Uterus (tissue), 3 donors: ENCODE measurements at regions not wholly inside any gene's neighbourhood (a gene's known extent, or its start where the extent isn't known, plus 50 kb on each side); places are given as distances from the start of the nearest gene placed in this dataset.

Experiments
- DNase-seq, 2 donors: peaks; one replicate each; pipeline ENCODE4 v3.0.0-alpha.2; 2019 to 2020
- H3K27ac ChIP-seq, 2 donors: fragments of 200-600 bp; sonication (generic); 1 replicate in 1 of 2; 2 replicates in 1 of 2; pipeline ENCODE4 v1.5.1; 2016 to 2018
- H3K27me3 ChIP-seq, 2 donors: fragments of 200-600 bp; sonication (generic); one replicate each; pipeline ENCODE4 v1.5.1; 2018 to 2019; ENCODE audit warnings: control low read depth in 1 of 2
- H3K36me3 ChIP-seq, 2 donors: fragments of 200-600 bp; sonication (generic); one replicate each; pipeline ENCODE4 v1.5.1; 2019; ENCODE audit warnings: control low read depth in 1 of 2
- H3K4me1 ChIP-seq, 2 donors: fragments of 200-600 bp; sonication (generic); one replicate each; pipeline ENCODE4 v1.5.1; 2018 to 2019; ENCODE audit warnings: control low read depth in 1 of 2
- H3K4me3 ChIP-seq, 2 donors: fragments of 200-600 bp; sonication (generic); 1 replicate in 1 of 2; 2 replicates in 1 of 2; pipeline ENCODE4 v1.5.1; 2018 to 2019; ENCODE audit warnings: mild to moderate bottlenecking in 1 of 2
- H3K9me3 ChIP-seq, 2 donors: fragments of 200-600 bp; sonication (generic); one replicate each; pipeline ENCODE4 v1.5.1; 2019; ENCODE audit warnings: control low read depth in 1 of 2
- CTCF ChIP-seq, 4 experiments: fragments of 200-600 bp in 2 of 4; fragments of 450-650 bp in 2 of 4; sonication (generic) in 2 of 4; IDR thresholded peaks; one replicate each; pipeline ENCODE4 v1.5.1; 2016 to 2019; ENCODE audit warnings: antibody characterized with exemption in 4 of 4, mild to moderate bottlenecking in 2 of 4, moderate library complexity in 1 of 4
- POLR2A ChIP-seq, 2 donors: fragments of 450-650 bp; IDR thresholded peaks; one replicate each; pipeline ENCODE4 v1.6.1; 2016; ENCODE audit warnings: antibody characterized with exemption in 2 of 2, mild to moderate bottlenecking in 1 of 2, moderate library complexity in 1 of 2
- intact Hi-C: fragments of 100-400 bp; cut with DNase I; formaldehyde crosslinking; loops from one replicate; pipeline ENCODE4 v1.15.1; 2023; ENCODE audit warnings: low total_unique reads
- donor health status: DM: yes; HTN: yes; CAD: no.

GRCh38 chr12:59079472-59079871 is 159.2 kb upstream of the LRIG3 start:
- DNase-seq, result no peak
- intact Hi-C loops, result no loop called here
- no peak overlapping the region for H3K27ac ChIP-seq

DNA sequence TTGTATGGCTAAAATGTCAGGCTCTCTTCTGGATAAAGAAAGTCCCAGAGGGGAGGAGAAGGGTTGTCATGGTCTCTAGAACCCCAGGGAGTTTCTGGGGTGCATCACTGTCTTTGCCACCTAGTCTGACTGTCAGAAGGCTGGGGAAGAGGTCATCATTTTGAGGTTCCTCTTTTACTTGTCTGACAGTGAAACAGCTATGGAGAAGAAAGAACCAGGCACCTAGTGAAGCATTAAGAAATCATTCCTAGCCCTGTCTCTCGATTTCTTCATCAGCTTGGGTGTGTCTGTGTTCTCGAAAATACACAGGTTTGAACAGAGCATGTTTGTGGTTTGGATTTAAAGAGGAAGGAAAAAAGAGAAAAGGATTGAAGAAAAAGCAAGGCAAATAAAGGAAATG is 158.7 kb upstream of the LRIG3 start:
- Histone ChIP-seq H3K4me3 (no peak overlapping the region), H3K4me1 (no peaks in the 10 kb centered on the region), H3K36me3 (no peaks in the 10 kb centered on the region), H3K27me3 (no peaks in the 10 kb centered on the region), H3K27ac (no peak overlapping the region), H3K9me3 (no peaks in the 10 kb centered on the region)
- no peak for DNase-seq
- intact Hi-C loops, result no loop called here
- no peak for TF ChIP-seq POLR2A (IDR thresholded peaks at IDR 0.05)
- TF ChIP-seq CTCF (IDR thresholded peaks at IDR 0.05), result no peak

More at GRCh38 chr12:59079472-59079871, 159.2 kb upstream of the LRIG3 start:
- Histone ChIP-seq H3K4me1 (no peaks in the 10 kb centered on the region), H3K27me3 (no peaks in the 10 kb centered on the region), H3K4me3 (no peak overlapping the region), H3K9me3 (no peaks in the 10 kb centered on the region), H3K36me3 (no peaks in the 10 kb centered on the region)
- no peak for TF ChIP-seq CTCF (IDR thresholded peaks at IDR 0.05)
- no peak for TF ChIP-seq POLR2A (IDR thresholded peaks at IDR 0.05)

DNA sequence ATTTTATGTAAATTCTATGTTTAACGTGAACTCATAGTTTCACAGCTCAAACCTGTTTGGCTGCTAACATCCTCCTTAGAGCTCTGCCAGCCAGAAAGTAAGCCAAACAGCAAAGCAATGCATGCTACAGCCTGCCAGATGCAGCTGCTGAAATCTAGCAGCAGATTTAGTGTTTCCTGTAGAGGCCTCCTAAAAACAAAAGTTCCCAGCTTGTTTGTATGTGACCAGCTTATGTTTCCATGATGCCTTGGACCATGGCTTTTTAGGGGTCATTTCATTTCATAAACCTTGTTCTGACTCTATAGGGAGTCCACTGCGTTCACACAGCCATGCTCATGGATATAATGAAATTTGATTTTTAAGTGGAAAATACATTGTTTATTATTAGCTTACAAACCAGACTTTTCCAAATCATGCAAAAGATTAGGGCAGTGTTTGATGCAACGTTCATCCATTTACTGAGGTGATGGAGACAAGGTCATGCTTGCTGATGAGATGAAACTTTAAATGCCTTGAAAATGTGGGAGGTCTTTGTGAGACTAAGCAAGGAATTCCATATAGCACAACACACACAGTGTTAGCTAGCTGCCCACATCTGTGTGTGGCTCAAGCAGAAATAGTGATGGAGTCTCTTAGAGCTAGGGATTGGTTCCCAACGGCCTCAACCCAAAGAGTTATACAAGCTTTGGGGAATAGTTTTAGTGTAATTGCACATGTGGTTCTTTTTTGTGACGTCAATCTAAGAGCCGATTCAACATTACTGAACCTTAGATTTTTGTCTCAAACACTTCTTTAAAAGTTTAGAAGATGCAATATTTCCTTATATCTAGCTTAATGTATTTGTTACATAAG is 157.5 kb upstream of the LRIG3 start:
- DNase-seq, result no peak
- no peaks in the 10 kb centered on the region for H3K4me1 ChIP-seq
- H3K27ac ChIP-seq, result no peak overlapping the region
- TF ChIP-seq POLR2A (IDR thresholded peaks at IDR 0.05), result no peak
- no peak for TF ChIP-seq CTCF (IDR thresholded peaks at IDR 0.05)
- no peaks in the 10 kb centered on the region for H3K27me3 ChIP-seq
- no peak overlapping the region for H3K4me3 ChIP-seq
- intact Hi-C loops, result no loop called here
- no peaks in the 10 kb centered on the region for H3K36me3 ChIP-seq
- H3K9me3 ChIP-seq, result no peaks in the 10 kb centered on the region

DNA sequence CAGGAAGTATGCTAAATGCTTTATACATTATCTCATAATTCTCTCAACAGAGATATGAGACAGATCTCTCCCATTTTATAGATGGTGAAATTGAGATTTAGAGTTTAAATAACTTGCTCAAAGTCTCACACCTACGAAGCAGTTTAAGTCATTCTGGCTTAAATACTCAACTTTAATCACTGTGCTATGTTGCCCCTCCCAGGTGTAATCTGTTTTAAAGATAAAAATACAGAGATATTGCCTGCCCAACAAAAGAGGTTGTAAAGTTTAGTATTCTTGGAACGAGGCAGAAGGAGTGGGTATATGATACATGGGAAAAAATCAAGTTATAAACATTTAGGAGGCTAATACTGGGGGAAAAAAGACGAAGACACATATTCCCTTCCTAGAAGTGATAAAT is 156.8 kb upstream of the LRIG3 start:
- no peak for DNase-seq
- H3K27ac ChIP-seq, result no peak overlapping the region
- intact Hi-C loops, result no loop called here
- H3K36me3 ChIP-seq, result no peaks in the 10 kb centered on the region
- H3K27me3 ChIP-seq, result no peaks in the 10 kb centered on the region
- TF ChIP-seq CTCF (IDR thresholded peaks at IDR 0.05), result no peak
- TF ChIP-seq POLR2A (IDR thresholded peaks at IDR 0.05), result no peak
- H3K4me3 ChIP-seq, result no peak overlapping the region
- no peaks in the 10 kb centered on the region for H3K9me3 ChIP-seq
- no peaks in the 10 kb centered on the region for H3K4me1 ChIP-seq

- Histone ChIP-seq H3K27me3 (no peaks in the 10 kb centered on the region), H3K27ac (no peak overlapping the region), H3K9me3 (no peaks in the 10 kb centered on the region), H3K4me1 (no peaks in the 10 kb centered on the region), H3K36me3 (no peaks in the 10 kb centered on the region), H3K4me3 (no peak overlapping the region)
- intact Hi-C loops, result no loop called here
- TF ChIP-seq POLR2A (IDR thresholded peaks at IDR 0.05) (no peak), CTCF (IDR thresholded peaks at IDR 0.05) (no peak)
- no peak for DNase-seq
Measured at GRCh38 chr12:59076622-59077021, 156.3 kb upstream of the LRIG3 start.
